HL-60 (cell line): ENCODE measurements at regions not wholly inside any gene's neighbourhood (a gene's known extent, or its start where the extent isn't known, plus 50 kb on each side); places are given as distances from the start of the nearest gene placed in this dataset.

Experiments used
- CTCF ChIP-seq: IDR thresholded peaks from one replicate; pipeline ENCODE4 v1.5.1; 2011; ENCODE audit warnings: low read length, control low read depth, inconsistent platforms; ENCODE audit not compliant: insufficient read depth
- GABPA ChIP-seq: IDR thresholded peaks from 2 replicates; pipeline ENCODE4 v1.6.1; 2012; ENCODE audit warnings: low read depth
- REST ChIP-seq: IDR thresholded peaks from 2 replicates; pipeline ENCODE4 v1.6.1; 2012; ENCODE audit warnings: low read depth; ENCODE audit not compliant: insufficient replicate concordance
- SPI1 ChIP-seq: IDR thresholded peaks from 2 replicates; pipeline ENCODE4 v1.6.1; 2012; ENCODE audit warnings: low read depth, mild to moderate bottlenecking, borderline replicate concordance

GRCh38 chr11:112514011-112514740 lies 253.5 kb upstream of the PLET1 start:
- TF ChIP-seq CTCF: no peak
- no peak for TF ChIP-seq SPI1
- TF ChIP-seq GABPA: no peak
- no peak for TF ChIP-seq REST
